ENCODE measurements at regions not wholly inside any gene's neighbourhood (a gene's known extent, or its start where the extent isn't known, plus 50 kb on each side); places are given as distances from the start of the nearest gene placed in this dataset.

DNA sequence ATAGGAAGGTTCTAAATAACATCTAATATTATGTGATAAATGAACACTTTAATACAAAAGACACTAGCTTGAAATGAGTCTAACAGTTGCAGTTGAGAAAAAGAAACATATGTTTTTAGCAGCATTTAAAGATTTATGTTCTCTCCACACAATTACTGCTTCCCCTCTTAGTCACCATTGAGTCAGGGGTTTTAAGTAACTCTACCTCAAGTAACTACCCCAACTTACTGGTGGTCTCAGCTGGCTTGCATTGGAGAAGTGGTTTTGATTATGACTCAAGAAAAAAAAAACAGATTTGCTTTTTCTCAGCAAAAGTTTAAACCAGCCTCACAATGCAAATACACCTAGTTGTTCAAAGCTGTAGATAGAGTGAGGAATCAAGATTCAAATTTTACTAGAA lies 1216.5 kb upstream of the CDH9 start:
- TF ChIP-seq GATA2 (IDR thresholded peaks at IDR 0.05; ENCODE audit: low read depth, low read length) = no peak
- TF ChIP-seq GATA3 (IDR thresholded peaks at IDR 0.05; ENCODE audit: low read depth, low read length) = no peak
